ENCODE measurements at regions not wholly inside any gene's neighbourhood (a gene's known extent, or its start where the extent isn't known, plus 50 kb on each side); places are given as distances from the start of the nearest gene placed in this dataset.

DNA sequence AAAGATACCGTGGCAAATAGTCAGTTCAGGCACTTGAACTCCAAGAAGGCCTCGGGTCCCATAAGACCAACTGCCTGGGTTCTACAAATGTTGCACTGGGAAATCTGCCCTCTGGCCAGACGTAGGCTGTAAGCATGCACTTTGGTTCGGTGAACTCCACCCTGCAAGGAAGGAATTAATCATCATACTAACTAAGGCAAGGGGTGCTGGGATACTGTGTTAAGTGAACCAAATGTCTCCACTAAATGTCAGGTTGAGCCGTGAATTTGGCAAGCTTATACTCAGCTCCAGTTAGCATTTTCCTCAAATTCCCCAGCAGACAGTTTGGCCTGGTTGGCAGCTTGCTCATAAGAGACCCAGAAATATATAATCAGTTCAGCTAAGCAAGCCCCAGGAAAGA is 385.9 kb downstream of the GPATCH2 start:
- in situ Hi-C loops (cut with MboI; ENCODE audit: low pct_ligation_motif_present in 1 of 4, low pct_unique_long_range_greater_than_20kb in 1 of 4, low sequenced_read_pairs in 3 of 4): no loop called here
- WGBS, 2 donors (ENCODE audit: low coverage in 1 of 2): 78 to 80% methylated on average over 4 to 5 of the region's 5 CpGs
- TF ChIP-seq EP300 (IDR thresholded peaks at IDR 0.05; ENCODE audit: low read depth) (no peak), POLR2A (IDR thresholded peaks at IDR 0.05) (no peak)
- no peak overlapping the region for H3K27ac ChIP-seq
- H3K4me1 ChIP-seq: no peaks in the 10 kb centered on the region
- H3K9me3 ChIP-seq: no peaks in the 10 kb centered on the region
- H3K27me3 ChIP-seq: no peaks in the 10 kb centered on the region
- intact Hi-C loops (cut with DNase I; ENCODE audit: low total_unique reads): no loop called here
- H3K36me3 ChIP-seq: no peaks in the 10 kb centered on the region
- DNase-seq: no peak
- no peak overlapping the region for H3K4me3 ChIP-seq

DNA sequence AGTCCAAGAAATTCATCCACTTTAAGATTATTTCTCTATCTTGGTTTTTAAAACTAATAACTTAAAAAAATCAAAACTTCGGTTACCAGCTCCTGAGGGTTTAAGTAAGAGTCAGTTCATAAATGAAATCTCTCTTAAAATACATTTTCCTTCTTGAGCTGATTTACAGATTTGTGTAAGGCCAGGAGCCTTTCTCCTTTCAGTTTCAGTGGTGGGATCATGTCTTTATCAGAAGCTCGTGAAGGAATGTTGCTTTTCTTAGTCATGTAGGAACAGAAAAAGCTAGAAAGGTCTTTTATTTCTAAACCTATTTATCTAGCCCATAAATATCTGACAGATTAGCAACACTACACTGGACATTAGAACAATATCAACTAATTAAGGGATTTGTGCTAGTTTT is 390.2 kb downstream of the GPATCH2 start:
- in situ Hi-C loops (cut with MboI; ENCODE audit: low pct_ligation_motif_present in 1 of 4, low pct_unique_long_range_greater_than_20kb in 1 of 4, low sequenced_read_pairs in 3 of 4): no loop called here
- no peak for DNase-seq
- WGBS, 2 donors (ENCODE audit: low coverage in 1 of 2): 71 to 73% methylated on average over 2 of the region's 2 CpGs

DNA sequence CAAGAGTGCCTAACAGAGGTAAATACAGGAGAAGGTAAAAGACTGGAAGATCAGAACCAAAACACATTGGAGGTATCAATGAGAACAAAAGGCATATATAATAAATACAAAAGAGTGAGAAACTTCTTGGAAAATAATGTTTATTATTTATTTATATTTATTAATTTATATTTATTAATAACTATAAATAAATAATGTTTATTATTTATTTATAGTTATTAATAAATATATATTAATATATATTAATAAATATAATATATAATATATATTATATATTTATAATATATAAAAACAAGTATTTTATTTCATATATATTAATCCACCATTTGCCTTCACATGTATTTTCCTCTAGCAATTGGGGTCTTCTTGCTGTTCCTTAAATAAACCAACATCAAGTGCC is 391.9 kb downstream of the GPATCH2 start:
- Histone ChIP-seq H3K27me3 (no peaks in the 10 kb centered on the region), H3K4me3 (no peak overlapping the region), H3K4me1 (no peaks in the 10 kb centered on the region), H3K36me3 (no peaks in the 10 kb centered on the region), H3K9me3 (no peaks in the 10 kb centered on the region), H3K27ac (no peak overlapping the region)
- in situ Hi-C loops (cut with MboI; ENCODE audit: low pct_ligation_motif_present in 1 of 4, low pct_unique_long_range_greater_than_20kb in 1 of 4, low sequenced_read_pairs in 3 of 4): no loop called here
- TF ChIP-seq POLR2AphosphoS5 (IDR thresholded peaks at IDR 0.05) (no peak), POLR2A (IDR thresholded peaks at IDR 0.05) (no peak), EP300 (IDR thresholded peaks at IDR 0.05; ENCODE audit: low read depth) (no peak)
- TF ChIP-seq, protein P1, sequence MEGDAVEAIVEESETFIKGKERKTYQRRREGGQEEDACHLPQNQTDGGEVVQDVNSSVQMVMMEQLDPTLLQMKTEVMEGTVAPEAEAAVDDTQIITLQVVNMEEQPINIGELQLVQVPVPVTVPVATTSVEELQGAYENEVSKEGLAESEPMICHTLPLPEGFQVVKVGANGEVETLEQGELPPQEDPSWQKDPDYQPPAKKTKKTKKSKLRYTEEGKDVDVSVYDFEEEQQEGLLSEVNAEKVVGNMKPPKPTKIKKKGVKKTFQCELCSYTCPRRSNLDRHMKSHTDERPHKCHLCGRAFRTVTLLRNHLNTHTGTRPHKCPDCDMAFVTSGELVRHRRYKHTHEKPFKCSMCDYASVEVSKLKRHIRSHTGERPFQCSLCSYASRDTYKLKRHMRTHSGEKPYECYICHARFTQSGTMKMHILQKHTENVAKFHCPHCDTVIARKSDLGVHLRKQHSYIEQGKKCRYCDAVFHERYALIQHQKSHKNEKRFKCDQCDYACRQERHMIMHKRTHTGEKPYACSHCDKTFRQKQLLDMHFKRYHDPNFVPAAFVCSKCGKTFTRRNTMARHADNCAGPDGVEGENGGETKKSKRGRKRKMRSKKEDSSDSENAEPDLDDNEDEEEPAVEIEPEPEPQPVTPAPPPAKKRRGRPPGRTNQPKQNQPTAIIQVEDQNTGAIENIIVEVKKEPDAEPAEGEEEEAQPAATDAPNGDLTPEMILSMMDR (IDR thresholded peaks at IDR 0.05): no peak
- DNase-seq: no peak
- intact Hi-C loops (cut with DNase I; ENCODE audit: low total_unique reads): no loop called here

More for the DNA sequence above, 390.2 kb downstream of the GPATCH2 start:
- Histone ChIP-seq H3K4me1 (no peaks in the 10 kb centered on the region), H3K9me3 (no peaks in the 10 kb centered on the region), H3K36me3 (no peaks in the 10 kb centered on the region), H3K27me3 (no peaks in the 10 kb centered on the region), H3K4me3 (no peak overlapping the region), H3K27ac (no peak overlapping the region)
- intact Hi-C loops (cut with DNase I; ENCODE audit: low total_unique reads): no loop called here
- TF ChIP-seq, protein P1 (IDR thresholded peaks at IDR 0.05): no peak
- TF ChIP-seq POLR2A (IDR thresholded peaks at IDR 0.05) (no peak), POLR2AphosphoS5 (IDR thresholded peaks at IDR 0.05) (no peak), EP300 (IDR thresholded peaks at IDR 0.05; ENCODE audit: low read depth) (no peak)

DNA sequence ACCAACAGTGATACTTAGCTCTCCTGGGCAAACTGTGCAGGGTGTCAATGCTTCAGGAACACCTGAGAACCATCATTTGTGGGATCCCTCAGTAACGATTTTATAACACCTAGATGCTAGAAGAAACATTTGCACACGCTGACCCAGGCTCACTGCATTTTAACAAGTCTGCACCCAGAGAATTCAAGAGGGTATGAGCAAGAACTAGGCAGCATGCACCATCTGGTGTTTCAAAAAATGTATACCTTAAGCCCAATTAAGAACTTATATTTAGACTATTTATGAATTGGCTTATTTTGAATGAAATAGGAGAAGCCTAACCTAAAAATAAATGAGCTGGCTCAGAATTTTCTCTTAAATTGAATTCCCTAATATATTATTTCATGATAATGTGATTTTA is 400.5 kb downstream of the GPATCH2 start:
- no peaks in the 10 kb centered on the region for H3K9me3 ChIP-seq
- H3K4me3 ChIP-seq: no peak overlapping the region
- in situ Hi-C loops (cut with MboI; ENCODE audit: low pct_ligation_motif_present in 1 of 4, low pct_unique_long_range_greater_than_20kb in 1 of 4, low sequenced_read_pairs in 3 of 4): no loop called here
- intact Hi-C loops (cut with DNase I; ENCODE audit: low total_unique reads): no loop called here
- H3K27me3 ChIP-seq: no peaks in the 10 kb centered on the region
- WGBS, 2 donors (ENCODE audit: low coverage in 1 of 2): 29% methylated on average over 2 of the region's 2 CpGs; no CpG with 5 or more reads in 1 of the 2 donors
- no peak overlapping the region for H3K27ac ChIP-seq
- DNase-seq: no peak
- TF ChIP-seq, protein P1 (IDR thresholded peaks at IDR 0.05): no peak
- TF ChIP-seq POLR2A (IDR thresholded peaks at IDR 0.05): no peak
- TF ChIP-seq POLR2AphosphoS5 (IDR thresholded peaks at IDR 0.05): no peak
- no peak for TF ChIP-seq EP300 (IDR thresholded peaks at IDR 0.05; ENCODE audit: low read depth)
- H3K36me3 ChIP-seq: no peaks in the 10 kb centered on the region
- no peaks in the 10 kb centered on the region for H3K4me1 ChIP-seq

DNA sequence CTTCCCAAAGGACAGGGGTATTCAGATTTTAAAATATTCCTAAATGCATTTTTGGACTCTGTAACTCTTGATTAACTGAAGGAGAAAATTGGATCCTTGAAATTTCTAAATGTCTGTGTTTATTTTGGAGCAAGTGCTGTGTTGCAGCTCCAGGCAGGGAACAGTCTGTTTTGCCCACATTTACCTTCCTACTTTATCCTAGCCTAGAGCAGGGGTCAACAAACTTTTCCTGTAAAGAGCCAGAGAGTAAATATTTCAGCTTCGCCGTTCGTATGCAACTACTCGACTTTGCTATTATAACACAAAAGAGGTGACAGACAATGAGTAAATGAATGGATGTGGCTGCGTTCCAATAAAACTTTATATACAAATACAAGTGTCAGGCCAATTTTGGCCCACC is 402.2 kb downstream of the GPATCH2 start:
- DNase-seq: no peak
- Histone ChIP-seq H3K36me3 (no peaks in the 10 kb centered on the region), H3K27me3 (no peaks in the 10 kb centered on the region), H3K27ac (no peak overlapping the region), H3K4me3 (no peak overlapping the region), H3K4me1 (no peaks in the 10 kb centered on the region), H3K9me3 (no peaks in the 10 kb centered on the region)
- in situ Hi-C loops (cut with MboI; ENCODE audit: low pct_ligation_motif_present in 1 of 4, low pct_unique_long_range_greater_than_20kb in 1 of 4, low sequenced_read_pairs in 3 of 4): no loop called here
- intact Hi-C loops (cut with DNase I; ENCODE audit: low total_unique reads): no loop called here
- WGBS, 2 donors (ENCODE audit: low coverage in 1 of 2): 53 to 73% methylated on average over 4 to 5 of the region's 5 CpGs
- TF ChIP-seq POLR2AphosphoS5 (IDR thresholded peaks at IDR 0.05) (no peak), POLR2A (IDR thresholded peaks at IDR 0.05) (no peak), EP300 (IDR thresholded peaks at IDR 0.05; ENCODE audit: low read depth) (no peak)
- TF ChIP-seq, protein P1 (IDR thresholded peaks at IDR 0.05): no peak
